H9 (cell line): ENCODE measurements at regions not wholly inside any gene's neighbourhood (a gene's known extent, or its start where the extent isn't known, plus 50 kb on each side); places are given as distances from the start of the nearest gene placed in this dataset.

Source experiments
- DNase-seq: peaks from one replicate; pipeline ENCODE4 v3.0.0-alpha.2; 2017
- H2AFZ ChIP-seq: one replicate; pipeline ENCODE4 v1.6.1; 2013; ENCODE audit warnings: mild to moderate bottlenecking, low read length, control low read depth, moderate library complexity
- H2AK5ac ChIP-seq: 2 replicates; pipeline ENCODE4 v1.6.1; 2013; ENCODE audit warnings: low read length, control low read depth, mixed read lengths; ENCODE audit not compliant: insufficient read length
- H2BK120ac ChIP-seq: one replicate; pipeline ENCODE4 v1.6.1; 2013; ENCODE audit warnings: low read depth, mild to moderate bottlenecking, low read length, control low read depth, inconsistent platforms; ENCODE audit not compliant: poor library complexity, severe bottlenecking
- H2BK12ac ChIP-seq: 2 replicates; pipeline ENCODE4 v1.6.1; 2013; ENCODE audit warnings: low read length, control low read depth, mixed read lengths, low read depth; ENCODE audit not compliant: insufficient read length
- H2BK15ac ChIP-seq: 2 replicates; pipeline ENCODE4 v1.6.1; 2013; ENCODE audit warnings: low read depth, low read length, control low read depth
- H2BK20ac ChIP-seq: one replicate; pipeline ENCODE4 v1.6.1; 2013; ENCODE audit warnings: low read depth, mild to moderate bottlenecking, low read length, control low read depth, inconsistent platforms; ENCODE audit not compliant: poor library complexity, severe bottlenecking
- H2BK5ac ChIP-seq: 2 replicates; pipeline ENCODE4 v1.6.1; 2013; ENCODE audit warnings: low read length, control low read depth, mixed read lengths; ENCODE audit not compliant: insufficient read length
- H3K14ac ChIP-seq: 2 replicates; pipeline ENCODE4 v1.6.1; 2013; ENCODE audit warnings: low read length, control low read depth; ENCODE audit not compliant: insufficient read depth
- H3K18ac ChIP-seq: 2 replicates; pipeline ENCODE4 v1.6.1; 2013; ENCODE audit warnings: low read depth, mild to moderate bottlenecking, mixed read lengths, low read length, control low read depth; ENCODE audit not compliant: insufficient read length
- H3K23ac ChIP-seq: 2 replicates; pipeline ENCODE4 v1.6.1; 2013; ENCODE audit warnings: low read length, control low read depth, mixed read lengths, low read depth; ENCODE audit not compliant: insufficient read length
- H3K23me2 ChIP-seq: 2 replicates; pipeline ENCODE4 v1.6.1; 2013; ENCODE audit warnings: low read depth, mild to moderate bottlenecking, mixed read lengths, low read length, control low read depth; ENCODE audit not compliant: insufficient read length, poor library complexity, severe bottlenecking
- H3K27ac ChIP-seq: 2 replicates; pipeline ENCODE4 v1.5.1; 2013; ENCODE audit warnings: low read length, control low read depth, mixed read lengths, low read depth; ENCODE audit not compliant: insufficient read length
- H3K27me3 ChIP-seq: 2 replicates; pipeline ENCODE4 v1.6.1; 2013; ENCODE audit warnings: low read length, control low read depth, inconsistent platforms; ENCODE audit not compliant: insufficient read depth
- H3K4ac ChIP-seq: 2 replicates; pipeline ENCODE4 v1.6.1; 2013; ENCODE audit warnings: low read depth, mild to moderate bottlenecking, control low read depth, inconsistent platforms, low read length, moderate library complexity
- H3K4me1 ChIP-seq: 2 replicates; pipeline ENCODE4 v1.6.1; 2013; ENCODE audit warnings: low read length, control low read depth, inconsistent platforms; ENCODE audit not compliant: insufficient read depth
- H3K4me2 ChIP-seq: 2 replicates; pipeline ENCODE4 v1.6.1; 2013; ENCODE audit warnings: low read length, control low read depth, mixed read lengths; ENCODE audit not compliant: insufficient read length, insufficient read depth
- H3K56ac ChIP-seq: 2 replicates; pipeline ENCODE4 v1.6.1; 2013; ENCODE audit warnings: low read depth, mild to moderate bottlenecking, mixed read lengths, low read length, control low read depth; ENCODE audit not compliant: insufficient read length
- H3K79me1 ChIP-seq: 2 replicates; pipeline ENCODE4 v1.6.1; 2013; ENCODE audit warnings: low read depth, mild to moderate bottlenecking, moderate library complexity, low read length, control low read depth, inconsistent platforms; ENCODE audit not compliant: insufficient read depth, poor library complexity, severe bottlenecking
- H3K79me2 ChIP-seq: 2 replicates; pipeline ENCODE4 v1.6.1; 2013; ENCODE audit warnings: low read length, control low read depth, inconsistent platforms; ENCODE audit not compliant: insufficient read depth
- H3K9ac ChIP-seq: 2 replicates; pipeline ENCODE4 v1.6.1; 2013; ENCODE audit warnings: low read length, control low read depth, mixed read lengths; ENCODE audit not compliant: insufficient read length; ENCODE audit errors: extremely low read depth
- H3K9me3 ChIP-seq: one replicate; pipeline ENCODE4 v1.6.1; 2013; ENCODE audit warnings: low read depth, low read length, inconsistent platforms; ENCODE audit not compliant: control insufficient read depth
- H3T11ph ChIP-seq: one replicate; pipeline ENCODE4 v1.6.1; 2013; ENCODE audit warnings: mild to moderate bottlenecking, low read length, control low read depth, inconsistent platforms
- H4K20me1 ChIP-seq: one replicate; pipeline ENCODE4 v1.6.1; 2013; ENCODE audit not compliant: control insufficient read depth, insufficient read length, insufficient read depth
- H4K5ac ChIP-seq: 2 replicates; pipeline ENCODE4 v1.6.1; 2013; ENCODE audit warnings: low read depth, mild to moderate bottlenecking, mixed read lengths, low read length, control low read depth; ENCODE audit not compliant: insufficient read length
- H4K8ac ChIP-seq: replicated peaks from 2 replicates; pipeline ENCODE4 v1.6.1; 2013; ENCODE audit warnings: low read length, control low read depth, mixed read lengths, low read depth; ENCODE audit not compliant: insufficient read length
- H4K91ac ChIP-seq: 2 replicates; pipeline ENCODE4 v1.6.1; 2013; ENCODE audit warnings: low read depth, mild to moderate bottlenecking, moderate library complexity, mixed read lengths, low read length, control low read depth; ENCODE audit not compliant: insufficient read length
- H3K27ac Mint-ChIP-seq, 3 experiments: 2 replicates in 2 of 3; 3 replicates in 1 of 3; pipeline ENCODE4 v1.8.0; 2020 to 2021; ENCODE audit warnings: mixed read lengths in 3 of 3, mild to moderate bottlenecking in 1 of 3, moderate library complexity in 1 of 3
- H3K27me3 Mint-ChIP-seq: 2 replicates; pipeline ENCODE4 v1.8.0; 2021; ENCODE audit warnings: low read depth, mild to moderate bottlenecking, moderate library complexity, mixed read lengths
- H3K36me3 Mint-ChIP-seq, 3 experiments: 2 replicates in 2 of 3; 3 replicates in 1 of 3; pipeline ENCODE4 v1.8.0; 2020 to 2021; ENCODE audit warnings: low read depth in 3 of 3, mixed read lengths in 3 of 3; ENCODE audit not compliant: insufficient read depth in 1 of 3
- H3K4me1 Mint-ChIP-seq, 2 experiments: 2 replicates each; pipeline ENCODE4 v1.8.0; 2020; ENCODE audit warnings: mixed read lengths in 2 of 2
- H3K4me3 Mint-ChIP-seq, 2 experiments: 2 replicates in 1 of 2; 3 replicates in 1 of 2; pipeline ENCODE4 v1.8.0; 2020 to 2021; ENCODE audit warnings: mild to moderate bottlenecking in 2 of 2, mixed read lengths in 2 of 2, moderate library complexity in 1 of 2
- H3K9me3 Mint-ChIP-seq, 2 experiments: 2 replicates in 1 of 2; 3 replicates in 1 of 2; pipeline ENCODE4 v1.8.0; 2020; ENCODE audit warnings: mild to moderate bottlenecking in 2 of 2, mixed read lengths in 2 of 2, moderate library complexity in 1 of 2
- whole genome bisulfite sequencing: extraction: QIAGEN DNeasy Blood & Tissue Kit; methylation state at CpG from one replicate; pipeline ENCODE4 v1.1.7; 2013; ENCODE audit warnings: missing lambda C conversion rate, low lambda C conversion rate, mixed read lengths; ENCODE audit not compliant: insufficient read length; ENCODE audit errors: extremely low coverage; 5-methylcytosine and 5-hydroxymethylcytosine counted together
- TF ChIP-seq, protein P1 (sequence below): fragments of 200-600 bp; sonication (generic); conservative IDR thresholded peaks from 3 replicates; pipeline ENCODE4 v1.8.0; 2021; ENCODE audit warnings: antibody characterized with exemption, mild to moderate bottlenecking

GRCh38 chr15:96035091-96035490 is 295.4 kb upstream of the NR2F2 start:
- Histone ChIP-seq H3K79me1 (no peaks in the 10 kb centered on the region), H3K9ac (no peak overlapping the region), H3T11ph (no peak overlapping the region), H3K27ac (no peak overlapping the region), H3K79me2 (no peaks in the 10 kb centered on the region), H2BK15ac (no peak overlapping the region), H3K56ac (no peak overlapping the region), H2BK20ac (no peak overlapping the region), H3K23me2 (no peaks in the 10 kb centered on the region), H3K14ac (no peak overlapping the region), H2BK12ac (no peak overlapping the region), H3K18ac (no peak overlapping the region), H3K23ac (no peak overlapping the region), H2AK5ac (no peak overlapping the region), H2AFZ (no peak overlapping the region), H3K4me1 (no peaks in the 10 kb centered on the region), H3K9me3 (no peaks in the 10 kb centered on the region), H3K27me3 (no peaks in the 10 kb centered on the region; the same call in 1 of the 2 replicates), H2BK5ac (no peak overlapping the region), H2BK120ac (no peak overlapping the region), H3K4ac (no peak overlapping the region), H4K91ac (no peak overlapping the region), H4K20me1 (no peaks in the 10 kb centered on the region), H3K4me2 (no peak overlapping the region), H4K8ac (no peak overlapping the region), H4K5ac (no peak overlapping the region)
- no CpG with 5 or more reads among the region's 4 CpGs for WGBS
- peaks cover 81% of the 10 kb centered on the region for H3K27me3 Mint-ChIP-seq
- peaks cover 8 to 25% of the 10 kb centered on the region in 2 experiments for H3K4me1 Mint-ChIP-seq
- no peaks in the 10 kb centered on the region for H3K36me3 Mint-ChIP-seq
- no peak overlapping the region; a peak in 1 of 7 replicates for H3K27ac Mint-ChIP-seq
- TF ChIP-seq, protein P1, sequence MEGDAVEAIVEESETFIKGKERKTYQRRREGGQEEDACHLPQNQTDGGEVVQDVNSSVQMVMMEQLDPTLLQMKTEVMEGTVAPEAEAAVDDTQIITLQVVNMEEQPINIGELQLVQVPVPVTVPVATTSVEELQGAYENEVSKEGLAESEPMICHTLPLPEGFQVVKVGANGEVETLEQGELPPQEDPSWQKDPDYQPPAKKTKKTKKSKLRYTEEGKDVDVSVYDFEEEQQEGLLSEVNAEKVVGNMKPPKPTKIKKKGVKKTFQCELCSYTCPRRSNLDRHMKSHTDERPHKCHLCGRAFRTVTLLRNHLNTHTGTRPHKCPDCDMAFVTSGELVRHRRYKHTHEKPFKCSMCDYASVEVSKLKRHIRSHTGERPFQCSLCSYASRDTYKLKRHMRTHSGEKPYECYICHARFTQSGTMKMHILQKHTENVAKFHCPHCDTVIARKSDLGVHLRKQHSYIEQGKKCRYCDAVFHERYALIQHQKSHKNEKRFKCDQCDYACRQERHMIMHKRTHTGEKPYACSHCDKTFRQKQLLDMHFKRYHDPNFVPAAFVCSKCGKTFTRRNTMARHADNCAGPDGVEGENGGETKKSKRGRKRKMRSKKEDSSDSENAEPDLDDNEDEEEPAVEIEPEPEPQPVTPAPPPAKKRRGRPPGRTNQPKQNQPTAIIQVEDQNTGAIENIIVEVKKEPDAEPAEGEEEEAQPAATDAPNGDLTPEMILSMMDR: no peak
- DNase-seq: no peak
- H3K4me3 Mint-ChIP-seq: no peak overlapping the region
- H3K9me3 Mint-ChIP-seq: no peaks in the 10 kb centered on the region; a peak in 1 of 5 replicates
